GM21381 (cell line): ENCODE measurements at regions not wholly inside any gene's neighbourhood (a gene's known extent, or its start where the extent isn't known, plus 50 kb on each side); places are given as distances from the start of the nearest gene placed in this dataset.

ENCODE experiments used
- ATAC-seq: cut with Tn5 transposase; IDR thresholded peaks from one replicate; pipeline ENCODE4 v1.9.1; 2021; ENCODE audit warnings: mild to moderate bottlenecking, moderate library complexity; ENCODE audit not compliant: unreplicated experiment

DNA sequence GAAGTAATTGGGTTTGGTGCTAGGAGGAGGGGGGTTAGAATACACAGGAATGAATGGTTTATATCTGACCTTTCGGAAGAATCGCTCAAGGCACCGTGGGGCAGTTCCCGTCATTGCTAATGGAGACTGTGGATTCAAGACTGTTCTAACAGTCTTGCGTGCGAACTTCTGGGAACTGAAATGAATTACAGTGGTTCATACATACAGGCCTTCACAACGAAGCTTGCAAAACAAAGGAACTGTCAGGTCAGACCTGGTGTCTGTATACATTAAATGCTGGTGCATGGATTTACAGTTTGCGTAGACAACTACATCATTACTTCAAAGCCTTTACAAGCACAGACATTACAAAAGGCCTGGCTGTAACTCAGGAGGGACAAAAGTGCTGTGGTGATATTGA, 983.9 kb downstream of the CDH11 start:
- no peak for ATAC-seq

DNA sequence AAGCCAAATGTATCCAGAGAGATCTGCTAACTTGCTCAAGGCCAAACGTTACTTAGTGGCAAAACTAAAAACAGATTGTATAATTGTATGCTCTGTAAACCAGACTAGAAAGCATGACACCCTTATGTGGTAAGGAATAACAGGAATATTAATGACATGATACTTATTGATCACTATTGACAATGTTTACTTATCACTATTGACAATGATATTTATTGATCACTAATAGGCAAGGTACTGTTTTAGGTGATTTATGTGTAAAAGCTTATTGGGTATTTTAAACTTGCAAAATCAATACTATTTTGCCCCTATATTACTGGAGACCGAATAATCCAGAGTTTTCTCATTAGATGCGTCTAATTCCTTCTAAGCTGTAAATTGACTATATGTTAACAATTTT, 985.1 kb downstream of the CDH11 start:
- ATAC-seq = no peak

- no peak for ATAC-seq
Measured at GRCh38 chr16:64136314-64136713, 985.5 kb downstream of the CDH11 start.

DNA sequence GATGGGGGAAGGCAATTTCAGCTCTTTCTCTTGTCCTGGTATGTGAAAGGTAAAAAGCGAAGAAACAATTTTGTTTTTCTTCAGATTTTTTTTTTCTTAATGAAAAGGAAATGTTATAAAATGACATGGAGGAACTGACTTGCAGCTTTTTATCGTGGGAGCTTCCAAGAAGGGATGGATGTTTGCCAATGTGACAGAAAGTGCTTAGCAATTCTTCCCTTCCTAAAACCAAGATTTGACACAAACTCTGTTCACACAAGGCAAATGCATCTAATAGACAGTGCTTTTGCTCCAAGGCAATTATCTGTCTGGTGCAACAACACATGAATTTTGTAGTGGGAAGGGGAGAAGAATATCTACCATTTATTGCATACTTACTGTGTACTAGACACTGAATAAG, 988.5 kb downstream of the CDH11 start:
- ATAC-seq = no peak

DNA sequence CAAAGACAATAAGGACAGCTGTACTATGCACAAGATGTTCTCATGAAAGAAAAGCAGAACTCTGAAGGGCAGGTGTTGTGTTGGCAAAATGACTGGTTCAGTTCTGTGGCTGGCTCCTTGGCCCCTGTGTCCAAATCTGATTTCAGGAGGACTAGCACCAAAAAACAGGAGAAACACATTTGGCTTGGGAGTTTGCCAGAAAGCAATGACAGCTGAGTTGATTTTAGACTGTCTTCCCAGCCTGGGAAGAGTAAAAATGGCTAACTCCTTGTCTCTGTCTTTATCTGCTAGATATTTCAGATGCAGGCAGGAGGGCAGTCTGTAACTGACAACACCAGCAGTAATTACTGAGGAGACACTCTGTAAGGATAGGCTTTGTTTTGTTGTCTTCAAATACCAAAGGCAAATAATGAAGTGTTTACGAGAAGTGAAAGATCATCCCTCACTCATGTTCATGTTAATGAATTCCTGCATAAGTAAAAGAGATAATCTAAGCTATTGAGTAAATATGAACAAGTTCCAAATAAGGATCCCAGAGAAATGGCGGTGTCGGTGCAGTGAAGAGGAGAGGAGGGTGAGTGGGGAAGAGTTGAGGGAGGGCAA, 989.0 kb downstream of the CDH11 start:
- ATAC-seq = no peak

DNA sequence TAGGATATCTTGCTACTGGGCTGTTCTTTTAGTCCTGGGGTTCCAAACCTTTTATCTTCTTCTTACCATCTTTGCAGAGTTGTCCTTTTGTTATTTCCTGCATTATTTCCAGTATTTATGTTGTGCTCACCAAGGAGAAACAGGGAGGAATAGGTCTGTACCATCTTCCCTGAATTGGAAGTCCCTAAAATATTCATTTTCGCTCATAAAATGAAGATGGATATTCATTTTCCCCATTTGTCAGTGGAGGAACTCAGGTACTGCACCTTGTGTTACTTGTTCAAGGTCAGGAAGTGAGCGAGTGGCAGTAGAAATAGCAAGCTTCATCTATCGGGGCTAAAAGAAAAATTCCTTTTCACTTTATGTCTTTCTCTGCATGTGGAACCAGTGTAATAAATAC, 989.7 kb downstream of the CDH11 start:
- no peak for ATAC-seq

GRCh38 chr16:64131423-64131822, 990.4 kb downstream of the CDH11 start:
- ATAC-seq = no peak

DNA sequence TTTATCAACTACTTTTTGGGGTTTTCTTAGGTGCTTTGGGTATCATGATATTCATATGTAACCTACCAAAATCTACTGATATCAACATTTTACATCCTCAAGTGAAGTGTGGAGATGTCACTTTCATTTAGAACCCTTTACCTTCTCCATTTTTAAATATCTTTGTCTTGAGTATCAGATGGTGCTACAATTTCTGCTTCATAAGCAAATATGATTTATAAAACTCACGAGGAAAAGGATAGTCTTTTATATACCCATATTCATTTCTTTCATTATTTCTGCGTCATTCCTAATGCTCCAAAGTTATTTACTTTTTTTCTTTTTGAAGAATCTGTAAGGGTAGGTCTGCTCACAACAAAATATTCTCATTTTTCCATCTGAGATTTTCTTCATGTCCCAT, 991.7 kb downstream of the CDH11 start:
- no peak for ATAC-seq

- ATAC-seq = no peak
Measured at GRCh38 chr16:64122177-64122576, 999.7 kb downstream of the CDH11 start.

- ATAC-seq = no peak
Measured at GRCh38 chr16:64121473-64121872, 1000.4 kb downstream of the CDH11 start.

DNA sequence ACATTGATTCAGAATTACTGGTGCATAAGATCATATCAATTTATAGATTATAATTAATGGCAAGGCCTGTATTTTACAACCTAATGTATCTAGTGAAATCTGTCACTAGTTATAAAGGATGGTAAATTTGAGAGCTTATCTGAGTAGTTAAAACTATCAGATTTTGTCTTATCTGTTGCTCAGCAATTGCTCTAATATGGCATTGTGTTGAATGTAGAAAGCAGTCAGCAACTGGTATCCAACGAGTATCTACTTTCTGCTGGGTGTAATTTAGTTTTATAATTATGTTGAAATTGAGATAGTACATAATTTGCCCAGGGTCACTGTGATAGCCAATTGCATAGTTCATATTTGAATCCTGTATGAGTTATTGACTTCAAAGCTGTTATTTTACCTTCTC, 1005.7 kb downstream of the CDH11 start:
- no peak for ATAC-seq

- no peak for ATAC-seq
Measured at GRCh38 chr16:64109241-64109640, 1012.6 kb downstream of the CDH11 start.

- ATAC-seq = no peak
Measured at GRCh38 chr16:64102654-64103053, 1019.2 kb downstream of the CDH11 start.

DNA sequence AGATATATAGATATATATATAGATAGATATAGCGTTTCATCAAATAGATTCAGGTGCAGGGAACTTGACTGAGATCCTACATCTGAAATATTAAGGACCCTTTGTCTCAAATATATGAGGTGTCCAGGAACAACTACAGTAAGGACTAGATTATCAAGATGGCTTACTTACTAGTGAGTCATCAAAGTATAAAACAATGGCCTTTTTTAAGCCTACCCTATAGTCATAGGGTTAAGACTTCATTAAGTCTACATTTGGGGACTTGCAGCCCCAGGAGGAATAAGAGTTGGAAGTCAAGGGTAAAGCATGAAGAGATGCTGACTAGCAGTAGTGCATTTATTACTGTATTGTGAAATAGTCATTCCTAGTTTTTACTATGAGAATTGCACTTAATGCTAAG, 1023.4 kb downstream of the CDH11 start:
- ATAC-seq = no peak

DNA sequence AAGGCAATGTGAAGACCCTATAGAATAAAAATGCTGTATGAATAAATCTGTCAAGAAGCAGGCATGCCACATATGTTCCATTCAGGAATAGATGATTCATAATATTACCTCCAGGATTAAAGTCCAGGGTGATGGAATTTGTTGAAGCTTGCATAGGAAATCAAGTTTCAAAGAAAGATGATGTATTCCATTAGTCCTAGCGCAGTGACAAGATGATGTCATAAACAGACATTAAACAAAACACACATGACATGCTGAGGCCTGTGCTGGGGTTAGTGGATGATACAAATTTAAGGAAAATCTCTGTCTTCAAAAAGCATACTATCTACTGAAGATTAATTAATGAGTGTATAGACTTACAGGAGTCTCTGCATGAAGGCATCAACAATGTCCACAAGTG, 1025.2 kb downstream of the CDH11 start:
- ATAC-seq = no peak

- ATAC-seq = no peak
Measured at GRCh38 chr16:64094992-64095634, 1026.8 kb downstream of the CDH11 start.

GRCh38 chr16:64094181-64094965, 1027.5 kb downstream of the CDH11 start:
- no peak for ATAC-seq

GRCh38 chr16:64092271-64092670, 1029.6 kb downstream of the CDH11 start:
- no peak for ATAC-seq

DNA sequence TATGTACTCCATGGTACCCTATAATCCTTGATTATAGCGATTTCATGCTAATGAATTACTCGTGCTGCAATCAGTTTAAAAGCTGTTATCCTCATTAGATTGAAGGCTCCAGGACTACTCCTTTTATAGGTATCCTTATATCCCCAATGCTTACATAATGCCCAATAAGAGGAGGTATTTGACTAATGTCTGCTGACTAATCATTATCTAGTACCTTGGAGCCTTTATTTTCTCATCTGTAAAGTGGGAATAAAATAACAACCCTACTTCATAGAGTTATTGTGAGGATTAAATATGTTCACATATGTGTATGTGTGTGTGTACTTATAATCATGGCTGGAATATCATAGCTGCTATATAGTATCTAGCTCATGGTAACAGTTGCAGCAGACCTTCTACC, 1031.5 kb downstream of the CDH11 start:
- ATAC-seq = no peak

GRCh38 chr16:64089697-64090096, 1032.2 kb downstream of the CDH11 start:
- ATAC-seq = no peak

DNA sequence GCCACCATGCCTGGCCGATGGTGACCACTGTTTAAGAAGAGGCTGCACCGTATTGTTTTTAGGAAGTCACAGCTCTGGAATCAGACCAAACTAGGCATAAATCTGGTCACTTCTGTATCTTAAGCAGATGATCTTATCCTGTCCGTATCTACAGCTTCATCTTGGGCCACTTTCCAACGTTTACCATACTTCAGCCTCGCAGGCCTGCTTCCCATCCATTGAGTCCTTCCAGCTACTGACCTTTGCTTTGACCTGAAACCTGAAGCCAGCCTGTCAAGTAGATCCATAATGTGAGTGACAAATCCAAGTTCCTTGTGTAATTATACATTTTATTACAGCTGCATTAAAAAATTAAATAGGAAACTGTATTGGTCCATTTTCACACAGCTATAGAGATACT, 1033.0 kb downstream of the CDH11 start:
- no peak for ATAC-seq

DNA sequence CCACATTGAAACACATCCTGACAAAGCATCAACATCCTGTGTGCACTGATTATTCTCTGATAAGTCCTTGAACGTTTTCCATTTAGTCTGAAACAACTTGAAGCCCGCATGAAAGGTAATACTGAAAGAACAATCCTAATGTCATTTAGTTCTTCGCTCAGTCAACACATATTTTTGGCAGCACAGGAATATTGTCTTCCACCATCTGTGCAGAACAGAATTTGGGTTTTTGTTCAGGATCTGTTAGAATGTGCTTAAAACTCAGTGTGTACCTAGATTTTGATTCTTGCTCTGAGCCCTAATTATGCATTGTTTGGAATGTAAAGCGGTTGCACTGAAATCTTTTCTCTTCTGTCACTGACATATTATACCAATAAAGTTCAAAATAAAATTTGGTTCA, 1036.6 kb downstream of the CDH11 start:
- no peak for ATAC-seq
